H1 (cell line): ENCODE measurements at regions not wholly inside any gene's neighbourhood (a gene's known extent, or its start where the extent isn't known, plus 50 kb on each side); places are given as distances from the start of the nearest gene placed in this dataset.

Experiments
- CTCF ChIA-PET: fragments of 300-600 bp; sonication (Branson Sonifier 250); formaldehyde crosslinking; loops from one replicate; lab custom pipeline; 2021; ENCODE audit not compliant: partially characterized antibody; lab: Charles Lee
- POLR2A ChIA-PET: fragments of 300-600 bp; sonication (Branson Sonifier 250); formaldehyde crosslinking; loops from one replicate; lab custom pipeline; 2021; ENCODE audit warnings: inconsistent platforms; ENCODE audit not compliant: partially characterized antibody; lab: Charles Lee
- DNase-seq, 2 experiments: peaks; one replicate each; pipeline versions ENCODE4 v3.0.0 to v3.0.0-alpha.2; 2010 to 2022; ENCODE audit warnings: low spot score in 2 of 2, low read depth in 1 of 2, mixed read lengths in 1 of 2
- FAIRE-seq: peaks from 2 replicates; lab custom pipeline; 2011; peaks lifted over from hg19 to GRCh38; lab: Jason Lieb, UNC
- H2AFZ ChIP-seq: 2 replicates; pipeline ENCODE4 v1.8.1; 2012; ENCODE audit warnings: low read length, inconsistent platforms
- H2AK5ac ChIP-seq: 2 replicates; pipeline ENCODE4 v1.6.1; 2013; ENCODE audit warnings: low read depth, low read length
- H2BK120ac ChIP-seq: replicated peaks from 2 replicates; pipeline ENCODE3; 2013; ENCODE audit warnings: low read depth, low read length, inconsistent platforms
- H2BK12ac ChIP-seq: 2 replicates; pipeline ENCODE4 v1.6.1; 2013; ENCODE audit warnings: low read depth, low read length
- H2BK15ac ChIP-seq: 2 replicates; pipeline ENCODE4 v1.6.1; 2013; ENCODE audit warnings: low read length
- H2BK20ac ChIP-seq: 2 replicates; pipeline ENCODE4 v1.6.1; 2013; ENCODE audit warnings: low read length
- H2BK5ac ChIP-seq: 2 replicates; pipeline ENCODE4 v1.6.1; 2013; ENCODE audit warnings: low read depth, low read length
- H3K14ac ChIP-seq: 2 replicates; pipeline ENCODE4 v1.6.1; 2013; ENCODE audit warnings: inconsistent platforms; ENCODE audit not compliant: insufficient read length
- H3K18ac ChIP-seq: 2 replicates; pipeline ENCODE4 v1.6.1; 2013; ENCODE audit warnings: low read length; ENCODE audit errors: extremely low read depth
- H3K23ac ChIP-seq: 2 replicates; pipeline ENCODE4 v1.6.1; 2013; ENCODE audit warnings: inconsistent platforms; ENCODE audit not compliant: insufficient read length
- H3K23me2 ChIP-seq: 2 replicates; pipeline ENCODE4 v1.6.1; 2013; ENCODE audit warnings: low read depth, low read length
- H3K27ac ChIP-seq: 2 replicates; pipeline ENCODE4 v1.6.1; 2011; ENCODE audit warnings: low read depth, low read length, inconsistent platforms
- H3K27me3 ChIP-seq, 4 experiments: replicated peaks in 1 of 4; 1 replicate in 1 of 4; 2 replicates in 3 of 4; pipeline versions ENCODE4 v1.6.1 to v1.8.1; 2011 to 2013; ENCODE audit warnings: low read length in 3 of 4, mild to moderate bottlenecking in 3 of 4, inconsistent platforms in 2 of 4, mixed read lengths in 2 of 4, moderate library complexity in 1 of 4; ENCODE audit not compliant: control insufficient read depth in 3 of 4, insufficient read depth in 3 of 4; ENCODE audit errors: extremely low read depth in 1 of 4
- H3K36me3 ChIP-seq, 4 experiments: 2 replicates each; pipeline versions ENCODE4 v1.6.1 to v1.8.1; 2011 to 2013; ENCODE audit warnings: mild to moderate bottlenecking in 4 of 4, low read length in 3 of 4, moderate library complexity in 2 of 4, control low read depth in 1 of 4, inconsistent platforms in 1 of 4; ENCODE audit not compliant: insufficient read depth in 4 of 4, control insufficient read depth in 2 of 4
- H3K4ac ChIP-seq: replicated peaks from 2 replicates; pipeline ENCODE3; 2013; ENCODE audit warnings: low read length, low read depth, mixed read lengths, inconsistent platforms; ENCODE audit not compliant: insufficient read length
- H3K4me1 ChIP-seq, 4 experiments: replicated peaks in 1 of 4; 1 replicate in 1 of 4; 2 replicates in 3 of 4; pipeline versions ENCODE4 v1.6.1 to v1.8.1; 2011 to 2013; ENCODE audit warnings: low read length in 3 of 4, inconsistent platforms in 2 of 4, mixed read lengths in 1 of 4; ENCODE audit not compliant: insufficient read depth in 4 of 4, control insufficient read depth in 3 of 4
- H3K4me2 ChIP-seq, 2 experiments: 2 replicates each; pipeline versions ENCODE4 v1.6.1 to v1.8.1; 2011 to 2013; ENCODE audit warnings: low read depth in 2 of 2, low read length in 2 of 2, control low read depth in 1 of 2, inconsistent platforms in 1 of 2, mild to moderate bottlenecking in 1 of 2; ENCODE audit not compliant: insufficient read depth in 1 of 2
- H3K4me3 ChIP-seq, 4 experiments: fragments of 200-600, 300-600 bp in 1 of 4; sonication (generic), shearing (Covaris generic), sonication (Bioruptor Twin) in 1 of 4; 2 replicates each; pipeline versions ENCODE4 v1.5.1 to v1.8.1; 2011 to 2016; ENCODE audit warnings: low read length in 4 of 4, low read depth in 3 of 4, control low read depth in 2 of 4, inconsistent platforms in 2 of 4, mild to moderate bottlenecking in 2 of 4, mixed read lengths in 1 of 4, moderate library complexity in 1 of 4; ENCODE audit not compliant: insufficient read depth in 2 of 4; ENCODE audit errors: extremely low read depth in 1 of 4
- H3K56ac ChIP-seq: replicated peaks from 2 replicates; pipeline ENCODE3; 2013; ENCODE audit warnings: low read depth, mild to moderate bottlenecking, mixed read lengths, low read length, inconsistent platforms; ENCODE audit not compliant: insufficient read length
- H3K79me1 ChIP-seq: 2 replicates; pipeline ENCODE4 v1.6.1; 2013; ENCODE audit warnings: low read depth, low read length, control low read depth
- H3K79me2 ChIP-seq, 2 experiments: 2 replicates each; pipeline versions ENCODE4 v1.6.1 to v1.8.1; 2012 to 2013; ENCODE audit warnings: low read length in 2 of 2, mild to moderate bottlenecking in 2 of 2, inconsistent platforms in 1 of 2; ENCODE audit not compliant: insufficient read depth in 2 of 2, control insufficient read depth in 1 of 2
- H3K9ac ChIP-seq, 4 experiments: replicated peaks in 1 of 4; 1 replicate in 1 of 4; 2 replicates in 3 of 4; pipeline versions ENCODE4 v1.6.1 to v1.8.1; 2011 to 2013; ENCODE audit warnings: low read depth in 3 of 4, low read length in 3 of 4, control low read depth in 2 of 4, mild to moderate bottlenecking in 2 of 4, moderate library complexity in 2 of 4, inconsistent platforms in 1 of 4; ENCODE audit errors: extremely low read depth in 1 of 4
- H3K9me3 ChIP-seq, 2 experiments: 2 replicates each; pipeline versions ENCODE4 v1.6.1 to v1.8.1; 2012 to 2013; ENCODE audit warnings: mild to moderate bottlenecking in 2 of 2, moderate library complexity in 2 of 2, control low read depth in 1 of 2, inconsistent platforms in 1 of 2, low read depth in 1 of 2, low read length in 1 of 2, mixed read lengths in 1 of 2; ENCODE audit not compliant: insufficient read depth in 2 of 2
- H4K20me1 ChIP-seq, 2 experiments: replicated peaks in 1 of 2; 2 replicates each; pipeline versions ENCODE3 to v1.8.1; 2011 to 2013; ENCODE audit warnings: inconsistent platforms in 2 of 2, low read length in 2 of 2, mild to moderate bottlenecking in 1 of 2; ENCODE audit not compliant: insufficient read depth in 2 of 2, control insufficient read depth in 1 of 2
- H4K5ac ChIP-seq: 2 replicates; pipeline ENCODE4 v1.6.1; 2013; ENCODE audit warnings: low read length, low read depth, mixed read lengths, inconsistent platforms; ENCODE audit not compliant: insufficient read length
- H4K8ac ChIP-seq: 2 replicates; pipeline ENCODE4 v1.8.0; 2013; ENCODE audit warnings: mild to moderate bottlenecking, moderate library complexity, low read length, inconsistent platforms; ENCODE audit not compliant: insufficient read depth; ENCODE audit errors: extremely low read depth
- H4K91ac ChIP-seq: replicated peaks from 2 replicates; pipeline ENCODE3; 2013; ENCODE audit warnings: low read length, mixed read lengths, inconsistent platforms; ENCODE audit not compliant: insufficient read length
- ASH2L ChIP-seq: fragments of 200-600, 300-600 bp; sonication (generic); IDR thresholded peaks from one replicate; pipeline ENCODE4 v1.7.1; 2017; ENCODE audit warnings: low read length
- CBX8 ChIP-seq: fragments of 300-800, 300-1000 bp; sonication (generic); IDR thresholded peaks from 2 replicates; pipeline ENCODE4 v1.7.1; 2016; ENCODE audit warnings: low read depth, low read length, borderline replicate concordance
- EP300 ChIP-seq, 2 experiments: IDR thresholded peaks; 1 replicate in 1 of 2; 2 replicates in 1 of 2; pipeline ENCODE4 v1.6.1; 2011 to 2012; ENCODE audit warnings: low read depth in 2 of 2, low read length in 2 of 2, mild to moderate bottlenecking in 2 of 2, borderline replicate concordance in 1 of 2, inconsistent platforms in 1 of 2, moderate library complexity in 1 of 2
- KDM4A ChIP-seq: IDR thresholded peaks from one replicate; pipeline ENCODE4 v1.7.1; 2012; ENCODE audit warnings: low read depth, mild to moderate bottlenecking, moderate library complexity, low read length, inconsistent platforms; ENCODE audit not compliant: severe bottlenecking
- MAX ChIP-seq: IDR thresholded peaks from 2 replicates; pipeline ENCODE4 v1.6.1; 2012; ENCODE audit warnings: inconsistent platforms
- RBBP5 ChIP-seq: IDR thresholded peaks from 2 replicates; pipeline ENCODE4 v1.7.1; 2012; ENCODE audit warnings: low read depth, mild to moderate bottlenecking, inconsistent platforms, low read length, moderate library complexity, borderline replicate concordance
- SAP30 ChIP-seq: fragments of 300-600 bp; sonication (generic); IDR thresholded peaks from 2 replicates; pipeline ENCODE4 v1.7.1; 2012; ENCODE audit warnings: low read length, moderate library complexity, mild to moderate bottlenecking, inconsistent platforms; ENCODE audit not compliant: insufficient read depth, insufficient replicate concordance
- SIN3A ChIP-seq, 2 experiments: IDR thresholded peaks in 1 of 2; conservative IDR thresholded peaks in 1 of 2; 2 replicates each; pipeline ENCODE4 v1.6.1; 2011 to 2012; ENCODE audit warnings: low read length in 2 of 2, improper control_type of control experiment in 1 of 2, low read depth in 1 of 2, mild to moderate bottlenecking in 1 of 2
- SIRT6 ChIP-seq: IDR thresholded peaks from one replicate; pipeline ENCODE4 v1.7.1; 2012; ENCODE audit warnings: low read length, inconsistent platforms
- SIX5 ChIP-seq: IDR thresholded peaks from 2 replicates; pipeline ENCODE4 v1.6.1; 2011; ENCODE audit warnings: mild to moderate bottlenecking, low read depth, low read length
- TAF7 ChIP-seq: optimal IDR thresholded peaks from 2 replicates; pipeline ENCODE3; 2011; ENCODE audit warnings: low read depth, mild to moderate bottlenecking, inconsistent platforms, low read length, moderate library complexity, borderline replicate concordance
- USF2 ChIP-seq: IDR thresholded peaks from 2 replicates; pipeline ENCODE4 v1.6.1; 2011; ENCODE audit warnings: low read length, improper control_type of control experiment
- ZNF274 ChIP-seq: IDR thresholded peaks from 2 replicates; pipeline ENCODE4 v1.7.0; 2012; ENCODE audit warnings: low read length, borderline replicate concordance; ENCODE audit errors: extremely low read depth
- WGBS, 2 experiments: shearing (Covaris generic) in 1 of 2; methylation state at CpG; one replicate each; pipeline versions ENCODE4 v1.1.6 to v1.1.7; 2013 to 2015; ENCODE audit warnings: low lambda C conversion rate in 2 of 2, mixed read lengths in 2 of 2, inconsistent platforms in 1 of 2, low coverage in 1 of 2, missing lambda C conversion rate in 1 of 2; ENCODE audit not compliant: insufficient replicate concordance in 2 of 2, insufficient coverage in 1 of 2, insufficient read length in 1 of 2; ENCODE audit errors: extremely low coverage in 1 of 2, missing lambda C conversion rate in 1 of 2; 5-methylcytosine and 5-hydroxymethylcytosine counted together

- H2BK120ac ChIP-seq, result no peak overlapping the region
- no peak overlapping the region for H3K4me2 ChIP-seq
- ChIA-PET CTCF (no interaction called here), POLR2A (no interaction called here)
- H3K79me1 ChIP-seq, result no peaks in the 10 kb centered on the region
- H4K91ac ChIP-seq, result no peak overlapping the region
- no peak overlapping the region for H3K23ac ChIP-seq
- no peak overlapping the region for H3K14ac ChIP-seq
- H4K8ac ChIP-seq, result no peak overlapping the region
- no peak overlapping the region for H2BK5ac ChIP-seq
- no peaks in the 10 kb centered on the region for H3K27me3 ChIP-seq
- H3K9ac ChIP-seq, result no peak overlapping the region
- H2AK5ac ChIP-seq, result no peak overlapping the region
- H2AFZ ChIP-seq, result no peak overlapping the region
- no peak overlapping the region for H3K56ac ChIP-seq
- H4K5ac ChIP-seq, result no peak overlapping the region
- H3K4ac ChIP-seq, result no peak overlapping the region
- no peak overlapping the region for H2BK15ac ChIP-seq
- no peaks in the 10 kb centered on the region for H4K20me1 ChIP-seq
- 79% methylated on average over 4 of the region's 4 CpGs; no CpG with 5 or more reads in 1 of the 2 experiments for WGBS, 2 experiments
- no peaks in the 10 kb centered on the region for H3K23me2 ChIP-seq
- H3K4me3 ChIP-seq, result no peak overlapping the region
- H3K18ac ChIP-seq, result no peak overlapping the region
- no peak overlapping the region for H3K27ac ChIP-seq
- peaks cover 2 to 3% of the 10 kb centered on the region in 2 experiments; a peak in 2 of 4 replicates for H3K9me3 ChIP-seq
- no peak for DNase-seq
- no peaks in the 10 kb centered on the region for H3K36me3 ChIP-seq
- FAIRE-seq, result no peak
- H2BK12ac ChIP-seq, result no peak overlapping the region
- no peak overlapping the region for H2BK20ac ChIP-seq
- no peaks in the 10 kb centered on the region for H3K4me1 ChIP-seq
- H3K79me2 ChIP-seq, result no peaks in the 10 kb centered on the region
- TF ChIP-seq KDM4A, result no peak
- TF ChIP-seq SIX5, result no peak
- no peak for TF ChIP-seq SIRT6
- TF ChIP-seq ZNF274, result no peak
- TF ChIP-seq MAX, result no peak
- TF ChIP-seq SIN3A (conservative IDR thresholded peaks at IDR 0.05 in 1 of 2, IDR thresholded peaks at IDR 0.05 in 1 of 2; ENCODE audit: low read depth in 1 of 2, low read length in 2 of 2), result no peak
- no peak for TF ChIP-seq CBX8
- TF ChIP-seq USF2, result no peak
- TF ChIP-seq EP300 (IDR thresholded peaks at IDR 0.05; ENCODE audit: borderline replicate concordance in 1 of 2, low read depth in 2 of 2, low read length in 2 of 2), result no peak
- no peak for TF ChIP-seq SAP30
- TF ChIP-seq ASH2L, result no peak
- no peak for TF ChIP-seq RBBP5
- no peak for TF ChIP-seq TAF7
Observed at GRCh38 chr9:83151627-83152137, 88.7 kb upstream of the RASEF start.
